ENCODE measurements at regions not wholly inside any gene's neighbourhood (a gene's known extent, or its start where the extent isn't known, plus 50 kb on each side); places are given as distances from the start of the nearest gene placed in this dataset.

GRCh38 chr5:155700333-155700732 lies 626.6 kb upstream of the SGCD start:
- no TSS peak for BruUV-seq (replicated peaks)
- RAD21 ChIA-PET (ENCODE audit: low non-redundant PET in 1 of 2, low total read pairs in 2 of 2, uncharacterized antibody in 2 of 2, unreplicated experiment in 2 of 2) = no interaction called here

More at GRCh38 chr5:155700333-155700732, 626.6 kb upstream of the SGCD start:
- Histone ChIP-seq H4K20me1 (ENCODE audit: insufficient read depth) (no peaks in the 10 kb centered on the region), H3K4me1 (ENCODE audit: control insufficient read depth in 1 of 2, insufficient read depth in 2 of 2, low read length in 2 of 2) (no peaks in the 10 kb centered on the region), H3K27ac (ENCODE audit: low read depth, low read length) (no peak overlapping the region), H3K9me2 (ENCODE audit: insufficient read depth) (no peaks in the 10 kb centered on the region), H3K9me3 (ENCODE audit: control insufficient read depth in 1 of 2, insufficient read depth in 1 of 2, low read depth in 1 of 2, low read length in 2 of 2) (peaks cover 3 to 5% of the 10 kb centered on the region in 2 experiments; a peak in 2 of 4 replicates), H3K4me2 (ENCODE audit: low read length) (no peak overlapping the region), H3K27me3 (ENCODE audit: insufficient read depth, low read length) (no peaks in the 10 kb centered on the region), H3K36me3 (ENCODE audit: control insufficient read depth in 1 of 2, insufficient read depth in 2 of 2, low read length in 2 of 2) (no peaks in the 10 kb centered on the region), H3K79me2 (ENCODE audit: insufficient read depth, low read length) (no peaks in the 10 kb centered on the region), H3K9ac (ENCODE audit: low read length) (no peak overlapping the region), H3K4me3 (replicated peaks in 1 of 2; ENCODE audit: low read depth in 1 of 2, low read length in 2 of 2) (no peak overlapping the region), H2AFZ (ENCODE audit: low read depth, low read length, poor library complexity, severe bottlenecking) (no peak overlapping the region)
- ChIA-PET POLR2A (no interaction called here), CTCF (interaction anchor here (1.1 kb wide), 1 partner anchor 1431 kb away, joined by 3 read pairs; no protein-coding TSS in a partner anchor)
- no peak for ATAC-seq
- intact Hi-C loops (cut with micrococcal nuclease) = no loop called here
- TF ChIP-seq, protein P1, sequence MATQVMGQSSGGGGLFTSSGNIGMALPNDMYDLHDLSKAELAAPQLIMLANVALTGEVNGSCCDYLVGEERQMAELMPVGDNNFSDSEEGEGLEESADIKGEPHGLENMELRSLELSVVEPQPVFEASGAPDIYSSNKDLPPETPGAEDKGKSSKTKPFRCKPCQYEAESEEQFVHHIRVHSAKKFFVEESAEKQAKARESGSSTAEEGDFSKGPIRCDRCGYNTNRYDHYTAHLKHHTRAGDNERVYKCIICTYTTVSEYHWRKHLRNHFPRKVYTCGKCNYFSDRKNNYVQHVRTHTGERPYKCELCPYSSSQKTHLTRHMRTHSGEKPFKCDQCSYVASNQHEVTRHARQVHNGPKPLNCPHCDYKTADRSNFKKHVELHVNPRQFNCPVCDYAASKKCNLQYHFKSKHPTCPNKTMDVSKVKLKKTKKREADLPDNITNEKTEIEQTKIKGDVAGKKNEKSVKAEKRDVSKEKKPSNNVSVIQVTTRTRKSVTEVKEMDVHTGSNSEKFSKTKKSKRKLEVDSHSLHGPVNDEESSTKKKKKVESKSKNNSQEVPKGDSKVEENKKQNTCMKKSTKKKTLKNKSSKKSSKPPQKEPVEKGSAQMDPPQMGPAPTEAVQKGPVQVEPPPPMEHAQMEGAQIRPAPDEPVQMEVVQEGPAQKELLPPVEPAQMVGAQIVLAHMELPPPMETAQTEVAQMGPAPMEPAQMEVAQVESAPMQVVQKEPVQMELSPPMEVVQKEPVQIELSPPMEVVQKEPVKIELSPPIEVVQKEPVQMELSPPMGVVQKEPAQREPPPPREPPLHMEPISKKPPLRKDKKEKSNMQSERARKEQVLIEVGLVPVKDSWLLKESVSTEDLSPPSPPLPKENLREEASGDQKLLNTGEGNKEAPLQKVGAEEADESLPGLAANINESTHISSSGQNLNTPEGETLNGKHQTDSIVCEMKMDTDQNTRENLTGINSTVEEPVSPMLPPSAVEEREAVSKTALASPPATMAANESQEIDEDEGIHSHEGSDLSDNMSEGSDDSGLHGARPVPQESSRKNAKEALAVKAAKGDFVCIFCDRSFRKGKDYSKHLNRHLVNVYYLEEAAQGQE (IDR thresholded peaks at IDR 0.05; ENCODE audit: low read depth) = no peak
- TF ChIP-seq, protein P2, sequence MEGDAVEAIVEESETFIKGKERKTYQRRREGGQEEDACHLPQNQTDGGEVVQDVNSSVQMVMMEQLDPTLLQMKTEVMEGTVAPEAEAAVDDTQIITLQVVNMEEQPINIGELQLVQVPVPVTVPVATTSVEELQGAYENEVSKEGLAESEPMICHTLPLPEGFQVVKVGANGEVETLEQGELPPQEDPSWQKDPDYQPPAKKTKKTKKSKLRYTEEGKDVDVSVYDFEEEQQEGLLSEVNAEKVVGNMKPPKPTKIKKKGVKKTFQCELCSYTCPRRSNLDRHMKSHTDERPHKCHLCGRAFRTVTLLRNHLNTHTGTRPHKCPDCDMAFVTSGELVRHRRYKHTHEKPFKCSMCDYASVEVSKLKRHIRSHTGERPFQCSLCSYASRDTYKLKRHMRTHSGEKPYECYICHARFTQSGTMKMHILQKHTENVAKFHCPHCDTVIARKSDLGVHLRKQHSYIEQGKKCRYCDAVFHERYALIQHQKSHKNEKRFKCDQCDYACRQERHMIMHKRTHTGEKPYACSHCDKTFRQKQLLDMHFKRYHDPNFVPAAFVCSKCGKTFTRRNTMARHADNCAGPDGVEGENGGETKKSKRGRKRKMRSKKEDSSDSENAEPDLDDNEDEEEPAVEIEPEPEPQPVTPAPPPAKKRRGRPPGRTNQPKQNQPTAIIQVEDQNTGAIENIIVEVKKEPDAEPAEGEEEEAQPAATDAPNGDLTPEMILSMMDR (IDR thresholded peaks at IDR 0.05 in 2 of 3, conservative IDR thresholded peaks at IDR 0.05 in 1 of 3; ENCODE audit: borderline replicate concordance in 1 of 3, insufficient read depth in 1 of 3, low read depth in 2 of 3, low read length in 2 of 3) = no peak
- no peak for TF ChIP-seq SIN3A (IDR thresholded peaks at IDR 0.05; ENCODE audit: low read depth)
- no peak for TF ChIP-seq JUND (IDR thresholded peaks at IDR 0.05)
- no peak for TF ChIP-seq POLR2A (IDR thresholded peaks at IDR 0.05; ENCODE audit: borderline replicate concordance, extremely low read depth, insufficient read depth, insufficient read length)
- no peak for TF ChIP-seq ZNF274 (IDR thresholded peaks at IDR 0.05; ENCODE audit: low read depth, low read length)
- TF ChIP-seq YY1 (IDR thresholded peaks at IDR 0.05; ENCODE audit: extremely low read depth, insufficient replicate concordance, low read depth, low read length) = no peak
- no peak for TF ChIP-seq FOSL1 (IDR thresholded peaks at IDR 0.05; ENCODE audit: low read depth)
- no peak for TF ChIP-seq TCF7L2 (IDR thresholded peaks at IDR 0.05; ENCODE audit: borderline replicate concordance, extremely low read depth, insufficient read depth, insufficient read length)
- TF ChIP-seq CBX3 (IDR thresholded peaks at IDR 0.05; ENCODE audit: low read depth) = no peak
- no peak for DNase-seq (ENCODE audit: low read depth, low spot score)
